Upper lobe of left lung (tissue), 4 donors: ENCODE measurements at regions not wholly inside any gene's neighbourhood (a gene's known extent, or its start where the extent isn't known, plus 50 kb on each side); places are given as distances from the start of the nearest gene placed in this dataset.

Experiments
- EP300 ChIP-seq, 4 donors: sonication (generic); formaldehyde crosslinking; IDR thresholded peaks; one replicate each; pipeline ENCODE4 v1.5.1; 2017; ENCODE audit warnings: antibody characterized with exemption in 4 of 4, control low read depth in 2 of 4
- POLR2A ChIP-seq, 4 donors: fragments of 450-650 bp; IDR thresholded peaks; one replicate each; pipeline ENCODE4 v1.5.1; 2016 to 2017; ENCODE audit warnings: antibody characterized with exemption in 4 of 4, mild to moderate bottlenecking in 2 of 4
- POLR2AphosphoS5 ChIP-seq, 2 donors: sonication (generic); formaldehyde crosslinking; IDR thresholded peaks; one replicate each; pipeline ENCODE4 v1.5.1; 2017; ENCODE audit warnings: antibody characterized with exemption in 2 of 2
- TF ChIP-seq, protein P1 (sequence below), 6 experiments: fragments of 450-650 bp in 4 of 6; fragments of 200-600 bp in 2 of 6; sonication (generic) in 2 of 6; IDR thresholded peaks; one replicate each; pipeline ENCODE4 v1.5.1; 2016 to 2019; ENCODE audit warnings: antibody characterized with exemption in 6 of 6

DNA sequence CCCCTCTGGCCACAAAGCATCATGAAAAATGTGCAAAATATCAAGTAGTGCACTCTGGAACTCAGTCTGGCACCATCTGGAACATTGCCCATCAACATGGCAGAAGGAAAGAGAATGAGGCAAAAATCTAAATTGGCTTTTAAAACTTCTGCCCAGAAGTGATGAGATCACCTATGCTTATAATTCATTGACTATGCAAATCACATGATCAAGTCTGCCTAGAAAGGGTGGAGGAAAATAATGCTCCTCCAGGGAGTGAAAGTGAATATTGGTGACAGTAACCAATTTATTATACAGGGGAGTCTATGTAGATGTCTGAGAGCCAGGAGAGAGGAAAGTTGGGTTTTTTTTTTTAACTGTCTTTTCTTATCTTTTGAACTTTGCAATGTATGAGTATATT is 73.3 kb upstream of the HIF1A start:
- TF ChIP-seq POLR2A (IDR thresholded peaks at IDR 0.05) (no peak), EP300 (IDR thresholded peaks at IDR 0.05) (no peak), POLR2AphosphoS5 (IDR thresholded peaks at IDR 0.05) (no peak)
- TF ChIP-seq, protein P1, sequence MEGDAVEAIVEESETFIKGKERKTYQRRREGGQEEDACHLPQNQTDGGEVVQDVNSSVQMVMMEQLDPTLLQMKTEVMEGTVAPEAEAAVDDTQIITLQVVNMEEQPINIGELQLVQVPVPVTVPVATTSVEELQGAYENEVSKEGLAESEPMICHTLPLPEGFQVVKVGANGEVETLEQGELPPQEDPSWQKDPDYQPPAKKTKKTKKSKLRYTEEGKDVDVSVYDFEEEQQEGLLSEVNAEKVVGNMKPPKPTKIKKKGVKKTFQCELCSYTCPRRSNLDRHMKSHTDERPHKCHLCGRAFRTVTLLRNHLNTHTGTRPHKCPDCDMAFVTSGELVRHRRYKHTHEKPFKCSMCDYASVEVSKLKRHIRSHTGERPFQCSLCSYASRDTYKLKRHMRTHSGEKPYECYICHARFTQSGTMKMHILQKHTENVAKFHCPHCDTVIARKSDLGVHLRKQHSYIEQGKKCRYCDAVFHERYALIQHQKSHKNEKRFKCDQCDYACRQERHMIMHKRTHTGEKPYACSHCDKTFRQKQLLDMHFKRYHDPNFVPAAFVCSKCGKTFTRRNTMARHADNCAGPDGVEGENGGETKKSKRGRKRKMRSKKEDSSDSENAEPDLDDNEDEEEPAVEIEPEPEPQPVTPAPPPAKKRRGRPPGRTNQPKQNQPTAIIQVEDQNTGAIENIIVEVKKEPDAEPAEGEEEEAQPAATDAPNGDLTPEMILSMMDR (IDR thresholded peaks at IDR 0.05), result no peak
